Stomach (tissue), 4 donors: ENCODE measurements at regions not wholly inside any gene's neighbourhood (a gene's known extent, or its start where the extent isn't known, plus 50 kb on each side); places are given as distances from the start of the nearest gene placed in this dataset.

Experiments
- POLR2A ChIP-seq, 4 donors: fragments of 450-650 bp; IDR thresholded peaks; one replicate each; pipeline ENCODE4 v1.6.1; 2016; ENCODE audit warnings: antibody characterized with exemption in 4 of 4, control low read depth in 2 of 4, mild to moderate bottlenecking in 1 of 4, moderate library complexity in 1 of 4
- POLR2AphosphoS5 ChIP-seq, 3 donors: sonication (generic); formaldehyde crosslinking; IDR thresholded peaks; one replicate each; pipeline ENCODE4 v1.6.1; 2016; ENCODE audit warnings: antibody characterized with exemption in 3 of 3
- TF ChIP-seq, protein P1 (sequence below), 7 experiments: fragments of 450-650 bp in 4 of 7; fragments of 200-600 bp in 3 of 7; sonication (generic) in 3 of 7; IDR thresholded peaks; one replicate each; pipeline ENCODE4 v1.5.1; 2016 to 2019; ENCODE audit warnings: antibody characterized with exemption in 7 of 7, control low read depth in 2 of 7, mild to moderate bottlenecking in 1 of 7

- TF ChIP-seq POLR2A (IDR thresholded peaks at IDR 0.05) (no peak), POLR2AphosphoS5 (IDR thresholded peaks at IDR 0.05) (no peak)
- TF ChIP-seq, protein P1, sequence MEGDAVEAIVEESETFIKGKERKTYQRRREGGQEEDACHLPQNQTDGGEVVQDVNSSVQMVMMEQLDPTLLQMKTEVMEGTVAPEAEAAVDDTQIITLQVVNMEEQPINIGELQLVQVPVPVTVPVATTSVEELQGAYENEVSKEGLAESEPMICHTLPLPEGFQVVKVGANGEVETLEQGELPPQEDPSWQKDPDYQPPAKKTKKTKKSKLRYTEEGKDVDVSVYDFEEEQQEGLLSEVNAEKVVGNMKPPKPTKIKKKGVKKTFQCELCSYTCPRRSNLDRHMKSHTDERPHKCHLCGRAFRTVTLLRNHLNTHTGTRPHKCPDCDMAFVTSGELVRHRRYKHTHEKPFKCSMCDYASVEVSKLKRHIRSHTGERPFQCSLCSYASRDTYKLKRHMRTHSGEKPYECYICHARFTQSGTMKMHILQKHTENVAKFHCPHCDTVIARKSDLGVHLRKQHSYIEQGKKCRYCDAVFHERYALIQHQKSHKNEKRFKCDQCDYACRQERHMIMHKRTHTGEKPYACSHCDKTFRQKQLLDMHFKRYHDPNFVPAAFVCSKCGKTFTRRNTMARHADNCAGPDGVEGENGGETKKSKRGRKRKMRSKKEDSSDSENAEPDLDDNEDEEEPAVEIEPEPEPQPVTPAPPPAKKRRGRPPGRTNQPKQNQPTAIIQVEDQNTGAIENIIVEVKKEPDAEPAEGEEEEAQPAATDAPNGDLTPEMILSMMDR (IDR thresholded peaks at IDR 0.05) = no peak
These were observed 378.4 kb upstream of the DPPA4 start for GRCh38 chr3:109715707-109716106.
